Liver (tissue), 3 donors: ENCODE measurements at regions not wholly inside any gene's neighbourhood (a gene's known extent, or its start where the extent isn't known, plus 50 kb on each side); places are given as distances from the start of the nearest gene placed in this dataset.

Experiments used
- ATF3 ChIP-seq: IDR thresholded peaks from 2 replicates; pipeline ENCODE4 v1.6.1; 2016; ENCODE audit warnings: antibody characterized with exemption
- CTCF ChIP-seq: fragments of 150-350 bp; IDR thresholded peaks from 2 replicates; pipeline ENCODE4 v1.5.1; 2017; ENCODE audit warnings: improper control_type of control experiment, low read depth, low read length; ENCODE audit not compliant: missing input control
- FOXA1 ChIP-seq: IDR thresholded peaks from 2 replicates; pipeline ENCODE4 v1.6.1; 2016; ENCODE audit warnings: antibody characterized with exemption
- GABPA ChIP-seq, 2 donors: IDR thresholded peaks in 1 of 2; conservative IDR thresholded peaks in 1 of 2; 2 replicates each; pipeline ENCODE4 v1.6.1; 2016; ENCODE audit warnings: antibody characterized with exemption in 2 of 2, mild to moderate bottlenecking in 1 of 2, moderate library complexity in 1 of 2
- HNF4A ChIP-seq, 2 donors: conservative IDR thresholded peaks; 2 replicates each; pipeline ENCODE4 v1.6.1; 2016; ENCODE audit warnings: antibody characterized with exemption in 2 of 2, mild to moderate bottlenecking in 2 of 2
- HNF4G ChIP-seq: IDR thresholded peaks from 2 replicates; pipeline ENCODE4 v1.6.1; 2016; ENCODE audit warnings: antibody characterized with exemption
- JUND ChIP-seq, 2 donors: IDR thresholded peaks; 2 replicates each; pipeline ENCODE4 v1.6.1; 2016; ENCODE audit warnings: antibody characterized with exemption in 2 of 2
- MAX ChIP-seq: IDR thresholded peaks from 2 replicates; pipeline ENCODE4 v1.6.1; 2016; ENCODE audit warnings: antibody characterized with exemption
- NR2F2 ChIP-seq: IDR thresholded peaks from 2 replicates; pipeline ENCODE4 v1.6.1; 2016; ENCODE audit warnings: antibody characterized with exemption
- RAD21 ChIP-seq, 2 donors: IDR thresholded peaks; 2 replicates each; pipeline ENCODE4 v1.6.1; 2016; ENCODE audit warnings: antibody characterized with exemption in 2 of 2, mild to moderate bottlenecking in 2 of 2
- REST ChIP-seq: IDR thresholded peaks from 2 replicates; pipeline ENCODE4 v1.6.1; 2016; ENCODE audit warnings: antibody characterized with exemption, mild to moderate bottlenecking
- RXRA ChIP-seq, 2 donors: IDR thresholded peaks; 2 replicates each; pipeline ENCODE4 v1.6.1; 2017 to 2018; ENCODE audit warnings: antibody characterized with exemption in 2 of 2, mild to moderate bottlenecking in 1 of 2
- TAF1 ChIP-seq: conservative IDR thresholded peaks from 2 replicates; pipeline ENCODE4 v1.6.1; 2016; ENCODE audit warnings: antibody characterized with exemption, mild to moderate bottlenecking
- YY1 ChIP-seq: IDR thresholded peaks from 2 replicates; pipeline ENCODE4 v1.6.1; 2016; ENCODE audit warnings: antibody characterized with exemption, mild to moderate bottlenecking
- donor health status: healthy.
- donor health status: healthy.

GRCh38 chr6:140032189-140032588 is 657.7 kb upstream of the CITED2 start:
- TF ChIP-seq HNF4G (no peak), CTCF (no peak), MAX (no peak), ATF3 (no peak), YY1 (no peak), REST (no peak), NR2F2 (no peak), TAF1 (no peak), JUND (IDR thresholded peaks at IDR 0.05) (no peak), RXRA (IDR thresholded peaks at IDR 0.05) (no peak), RAD21 (IDR thresholded peaks at IDR 0.05) (no peak), GABPA (IDR thresholded peaks at IDR 0.05 in 1 of 2, conservative IDR thresholded peaks at IDR 0.05 in 1 of 2) (no peak), HNF4A (conservative IDR thresholded peaks at IDR 0.05) (peak in 1 of 2 donors; percentile 22), FOXA1 (no peak)
